Calu3 (cell line): ENCODE measurements at regions not wholly inside any gene's neighbourhood (a gene's known extent, or its start where the extent isn't known, plus 50 kb on each side); places are given as distances from the start of the nearest gene placed in this dataset.

Experiments
- BruUV-seq: library from RNA; stranded (reverse); fragments of 400-500 nt; replicated peaks from 2 replicates; lab custom pipeline; 2021; lab: Mats Ljungman, UMichigan
- CTCF ChIA-PET: fragments of 300-600 bp; sonication (Branson Sonifier 250); formaldehyde crosslinking; loops from one replicate; lab custom pipeline; 2022; ENCODE audit warnings: antibody characterized with exemption; lab: Charles Lee
- DNase-seq: peaks from one replicate; pipeline ENCODE4 v3.0.0; 2022
- H3K27ac Mint-ChIP-seq: one replicate; pipeline ENCODE4 v1.8.0; 2022; ENCODE audit warnings: mixed read lengths; ENCODE audit not compliant: unreplicated experiment
- H3K27me3 Mint-ChIP-seq: one replicate; pipeline ENCODE4 v1.8.0; 2022; ENCODE audit warnings: mixed read lengths; ENCODE audit not compliant: unreplicated experiment
- H3K36me3 Mint-ChIP-seq: one replicate; pipeline ENCODE4 v1.8.0; 2022; ENCODE audit warnings: mild to moderate bottlenecking, moderate library complexity, mixed read lengths; ENCODE audit not compliant: insufficient read depth, unreplicated experiment
- H3K4me1 Mint-ChIP-seq: one replicate; pipeline ENCODE4 v1.8.0; 2022; ENCODE audit warnings: mild to moderate bottlenecking, low read depth, mixed read lengths; ENCODE audit not compliant: unreplicated experiment
- H3K4me3 Mint-ChIP-seq: one replicate; pipeline ENCODE4 v1.8.0; 2022; ENCODE audit warnings: mild to moderate bottlenecking, low read depth, moderate library complexity, mixed read lengths; ENCODE audit not compliant: unreplicated experiment
- H3K9me3 Mint-ChIP-seq: one replicate; pipeline ENCODE4 v1.8.0; 2022; ENCODE audit warnings: low read depth, mixed read lengths; ENCODE audit not compliant: unreplicated experiment
- CTCF ChIP-seq: fragments of 200-600 bp; IDR thresholded peaks from one replicate; pipeline ENCODE4 v1.8.0; 2022; ENCODE audit warnings: antibody characterized with exemption; ENCODE audit not compliant: unreplicated experiment
- intact Hi-C: fragments of 100-400 bp; cut with micrococcal nuclease; formaldehyde crosslinking; loops from one replicate; pipeline ENCODE4 v1.10.0; 2022; ENCODE audit not compliant: unreplicated experiment

- CTCF ChIA-PET: interaction anchor here (0.7 to 1.2 kb wide), 2 partner anchors 23 to 288 kb away, joined by 3 to 8 read pairs; no protein-coding TSS in a partner anchor
- H3K36me3 Mint-ChIP-seq: no peaks in the 10 kb centered on the region
- intact Hi-C loops: no loop called here
- no peak overlapping the region for H3K27ac Mint-ChIP-seq
- no peak overlapping the region for H3K4me3 Mint-ChIP-seq
- H3K4me1 Mint-ChIP-seq: no peaks in the 10 kb centered on the region
- BruUV-seq: no TSS peak
- no peak for TF ChIP-seq CTCF
- H3K27me3 Mint-ChIP-seq: no peaks in the 10 kb centered on the region
- H3K9me3 Mint-ChIP-seq: peaks cover 5% of the 10 kb centered on the region
- DNase-seq: no peak
Measured at GRCh38 chr6:47381036-47381435, 71.3 kb upstream of the TNFRSF21 start.

GRCh38 chr6:47383360-47383759, 73.7 kb upstream of the TNFRSF21 start:
- BruUV-seq: no TSS peak
- Mint-ChIP-seq H3K9me3 (peaks cover 8% of the 10 kb centered on the region), H3K4me3 (no peak overlapping the region), H3K27me3 (no peaks in the 10 kb centered on the region), H3K36me3 (peaks cover 7% of the 10 kb centered on the region), H3K27ac (no peak overlapping the region), H3K4me1 (peaks cover 7% of the 10 kb centered on the region)
- intact Hi-C loops: no loop called here
- CTCF ChIA-PET: no interaction called here
- no peak for TF ChIP-seq CTCF
- DNase-seq: no peak

- CTCF ChIA-PET: interaction anchor here (1.2 kb wide), 1 partner anchor 8 kb away, joined by 3 read pairs; no protein-coding TSS in a partner anchor
- no peak for TF ChIP-seq CTCF
Measured at GRCh38 chr6:47391675-47392074, 82.0 kb upstream of the TNFRSF21 start.

GRCh38 chr6:47392251-47392650, 82.5 kb upstream of the TNFRSF21 start:
- no peak for DNase-seq
- H3K36me3 Mint-ChIP-seq: peaks cover 13% of the 10 kb centered on the region

More at GRCh38 chr6:47391675-47392074, 82.0 kb upstream of the TNFRSF21 start:
- Mint-ChIP-seq H3K27ac (no peak overlapping the region), H3K36me3 (peaks cover 13% of the 10 kb centered on the region), H3K9me3 (peaks cover 4% of the 10 kb centered on the region), H3K4me3 (no peak overlapping the region), H3K4me1 (peaks cover 26% of the 10 kb centered on the region), H3K27me3 (no peaks in the 10 kb centered on the region)
- no TSS peak for BruUV-seq
- intact Hi-C loops: no loop called here
- no peak for DNase-seq

More at GRCh38 chr6:47392251-47392650, 82.5 kb upstream of the TNFRSF21 start:
- no peak for TF ChIP-seq CTCF
- no peaks in the 10 kb centered on the region for H3K27me3 Mint-ChIP-seq
- intact Hi-C loops: no loop called here
- H3K4me3 Mint-ChIP-seq: no peak overlapping the region
- H3K9me3 Mint-ChIP-seq: peaks cover under 1% of the 10 kb centered on the region
- no TSS peak for BruUV-seq
- H3K27ac Mint-ChIP-seq: no peak overlapping the region
- CTCF ChIA-PET: interaction anchor here (0.5 to 0.6 kb wide), 2 partner anchors 18 to 222 kb away, joined by 3 read pairs; no protein-coding TSS in a partner anchor
- peaks cover 26% of the 10 kb centered on the region for H3K4me1 Mint-ChIP-seq
